GM21723 (cell line): ENCODE measurements at regions not wholly inside any gene's neighbourhood (a gene's known extent, or its start where the extent isn't known, plus 50 kb on each side); places are given as distances from the start of the nearest gene placed in this dataset.
"Not testable (repeated sequence)": the region's sequence is repeated elsewhere in the genome, so short reads cannot be mapped to it uniquely, and the experiment has no call there.

Source experiments
- ATAC-seq: cut with Tn5 transposase; IDR thresholded peaks from one replicate; pipeline ENCODE4 v1.9.1; 2021; ENCODE audit warnings: mild to moderate bottlenecking, moderate library complexity; ENCODE audit not compliant: unreplicated experiment

DNA sequence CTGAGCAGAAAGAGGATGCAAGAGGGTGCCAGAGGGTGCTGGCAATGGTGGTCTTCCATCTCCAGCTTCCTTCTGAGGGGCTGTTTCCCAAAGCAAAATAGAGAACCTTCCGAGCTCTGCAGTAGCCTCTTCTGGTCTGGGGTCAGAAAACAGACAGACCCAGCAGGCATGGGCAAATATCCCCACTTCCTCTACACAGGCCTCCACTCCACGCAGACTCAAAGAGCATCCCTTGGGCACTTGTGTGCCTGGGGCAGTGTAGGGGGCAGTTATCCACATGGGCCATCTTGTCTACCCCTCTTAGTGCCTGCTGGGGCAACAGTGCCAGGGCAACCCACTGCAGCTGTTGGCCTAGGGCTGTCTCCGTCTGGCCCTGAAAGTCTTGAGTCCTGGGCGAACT lies 231.9 kb downstream of the TTC8 start:
- no peak for ATAC-seq

DNA sequence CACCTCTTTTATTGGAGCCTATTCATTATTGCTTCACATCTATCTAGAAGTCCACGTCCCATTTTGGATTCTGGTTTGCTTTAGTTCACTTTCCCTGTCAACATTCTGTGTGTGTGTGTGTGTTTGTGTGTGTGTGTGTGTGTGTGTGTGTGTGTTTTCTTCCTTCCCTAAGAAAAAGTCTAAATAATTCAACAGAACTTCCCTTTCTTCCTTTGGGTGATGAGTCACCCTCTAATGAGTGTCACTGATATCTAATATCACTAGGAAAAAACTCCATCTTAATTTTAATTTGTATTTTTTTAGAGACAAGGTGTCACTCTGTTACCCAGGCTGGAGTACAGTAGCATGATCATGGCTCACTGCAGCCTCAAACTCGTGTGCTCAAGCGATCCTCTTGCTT lies 234.2 kb downstream of the TTC8 start:
- ATAC-seq = no peak

DNA sequence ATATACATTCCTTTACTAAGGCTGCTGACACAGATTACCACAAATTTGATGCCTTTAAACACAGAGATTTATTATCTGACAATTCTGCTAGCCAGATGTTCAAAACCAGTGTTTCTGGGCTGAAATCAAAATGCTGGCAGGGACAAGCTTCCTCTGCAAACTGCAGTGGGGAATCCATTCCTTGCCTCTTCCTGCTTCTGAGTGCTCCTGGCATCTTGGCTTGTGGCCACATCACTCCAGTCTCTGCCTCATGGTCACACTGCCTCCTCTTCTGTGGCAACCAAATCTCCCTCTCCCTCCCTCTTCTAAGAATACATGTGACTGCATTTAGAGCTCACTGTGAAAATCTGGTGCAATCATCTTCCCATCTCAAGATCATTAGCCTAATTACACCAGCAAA lies 235.7 kb downstream of the TTC8 start:
- no peak for ATAC-seq

DNA sequence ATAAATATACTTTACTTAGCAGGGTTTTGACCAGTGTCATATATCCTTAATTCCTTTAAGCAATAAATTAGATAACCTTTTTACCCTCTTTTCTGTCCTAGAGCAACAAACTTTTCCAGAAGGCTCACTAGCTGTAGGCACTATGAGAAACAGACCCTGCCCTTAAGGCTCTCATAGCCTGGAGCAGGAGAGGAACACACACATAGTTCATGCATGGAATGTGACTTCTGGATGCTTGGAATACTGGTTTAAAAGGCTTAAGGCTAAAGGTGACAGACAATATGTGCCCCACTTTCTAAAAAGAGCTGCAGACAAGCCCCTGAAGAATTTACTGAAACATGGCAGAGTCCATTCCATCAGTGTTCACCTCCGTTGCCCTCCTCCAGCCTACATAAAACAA lies 237.2 kb downstream of the TTC8 start:
- ATAC-seq = no peak

DNA sequence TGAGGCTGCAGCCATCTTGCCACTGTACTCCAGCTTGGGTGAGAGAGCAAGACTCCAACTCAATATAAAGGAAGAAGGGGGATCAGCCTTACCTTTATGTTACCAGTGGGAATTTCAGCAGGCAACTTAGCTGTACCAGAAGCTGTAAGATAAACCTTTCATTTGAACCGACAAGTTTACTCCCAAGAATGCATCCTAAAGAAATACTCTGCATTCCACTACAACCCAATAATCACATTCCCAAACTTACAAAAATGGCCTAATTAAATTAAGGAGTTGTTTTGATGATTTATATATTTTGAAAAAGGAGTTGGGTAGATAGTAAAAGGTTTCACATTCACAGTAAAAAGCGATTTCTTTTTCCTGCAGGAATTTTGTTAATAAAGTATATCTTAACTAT lies 241.4 kb downstream of the TTC8 start:
- ATAC-seq = no peak

DNA sequence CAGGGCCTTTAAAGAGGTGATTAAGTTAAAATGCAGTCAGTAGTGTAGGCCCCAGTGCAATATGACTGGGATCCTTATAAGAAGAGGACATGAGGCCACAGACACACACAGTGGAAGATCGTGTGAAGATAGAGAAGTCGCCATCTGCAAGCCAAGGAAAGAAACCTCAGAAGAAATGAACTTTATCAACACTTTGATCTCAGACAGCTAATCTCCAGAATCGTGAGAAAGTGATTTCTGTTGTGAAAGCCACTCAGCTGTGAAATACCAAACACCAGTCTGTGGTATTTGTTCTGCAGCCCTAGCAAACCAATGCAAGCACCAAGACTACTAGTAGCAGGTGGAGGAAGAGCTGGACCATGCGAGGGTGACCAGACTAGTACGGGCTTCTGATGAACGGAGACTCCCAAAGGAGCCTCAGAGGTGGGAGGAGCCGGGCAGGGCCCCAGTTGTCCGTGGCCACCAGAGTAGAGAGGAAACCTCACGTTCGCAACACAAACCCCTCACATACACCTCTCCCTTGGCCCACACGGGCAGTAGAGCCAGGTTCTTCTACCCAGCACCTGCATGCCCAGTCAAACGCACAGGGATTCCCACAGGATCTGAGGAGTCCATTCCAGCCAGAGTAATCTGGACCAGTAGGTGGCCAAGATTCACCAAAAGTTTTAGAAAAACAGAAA lies 243.0 kb downstream of the TTC8 start:
- ATAC-seq = no peak

DNA sequence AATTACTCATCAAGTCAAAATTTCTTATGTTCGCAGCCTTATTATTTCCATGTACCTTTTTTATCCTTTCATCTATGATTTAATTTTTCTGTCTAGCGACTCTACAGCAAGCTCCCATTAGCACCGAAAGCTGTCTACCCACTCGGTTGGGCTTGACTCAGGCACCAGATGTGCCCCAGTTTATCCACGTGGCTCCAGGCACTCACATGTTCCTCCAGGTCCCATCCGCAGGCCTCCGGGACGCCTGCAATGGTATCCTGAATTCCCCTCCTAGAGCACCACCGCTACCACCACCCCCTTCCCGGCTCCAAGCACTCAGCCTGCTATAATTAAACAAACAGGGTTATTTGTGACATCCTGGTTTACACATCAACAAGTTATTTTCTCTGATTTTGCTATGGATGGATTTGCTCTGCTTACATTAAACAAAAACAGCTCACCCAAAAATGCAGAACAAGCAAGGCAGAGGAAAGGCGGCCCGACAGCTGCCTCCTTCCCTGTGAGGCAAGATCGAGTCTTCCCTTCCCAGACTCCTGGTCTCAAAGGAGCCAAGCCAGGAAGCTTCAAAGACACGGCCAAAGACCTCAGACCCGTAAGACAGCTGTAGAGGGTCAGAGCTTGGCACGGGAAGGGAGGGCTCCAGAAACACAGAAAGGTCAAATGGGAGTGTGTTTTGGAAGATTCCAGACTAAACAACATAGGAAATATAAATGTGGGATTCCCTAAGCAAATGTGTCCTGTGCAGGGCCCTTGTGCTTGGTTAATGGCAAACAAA lies 253.8 kb downstream of the TTC8 start:
- no peak for ATAC-seq

DNA sequence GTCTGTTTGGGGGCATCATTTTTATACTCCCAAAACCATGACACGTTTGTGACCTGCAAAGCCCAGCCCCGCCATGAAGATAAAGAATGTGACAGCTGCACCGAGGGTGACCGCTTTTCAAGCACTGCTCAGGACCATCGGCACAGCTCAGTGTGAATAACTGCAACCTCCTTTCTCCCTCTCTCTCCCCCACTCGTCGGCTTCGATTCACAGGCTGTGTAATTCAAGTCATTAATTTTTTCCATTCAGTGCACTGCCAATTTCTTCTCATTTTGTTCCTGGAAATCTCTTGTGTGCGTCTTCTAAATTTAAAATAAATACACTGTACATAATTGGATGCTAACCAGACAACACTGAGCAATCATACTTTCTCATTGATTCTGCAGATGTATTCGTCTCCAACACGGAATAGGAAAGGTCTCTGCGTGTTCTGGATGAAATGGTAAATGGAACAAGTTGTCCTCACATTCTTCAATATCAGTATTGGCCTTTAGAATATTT lies 260.8 kb downstream of the TTC8 start:
- no peak for ATAC-seq

DNA sequence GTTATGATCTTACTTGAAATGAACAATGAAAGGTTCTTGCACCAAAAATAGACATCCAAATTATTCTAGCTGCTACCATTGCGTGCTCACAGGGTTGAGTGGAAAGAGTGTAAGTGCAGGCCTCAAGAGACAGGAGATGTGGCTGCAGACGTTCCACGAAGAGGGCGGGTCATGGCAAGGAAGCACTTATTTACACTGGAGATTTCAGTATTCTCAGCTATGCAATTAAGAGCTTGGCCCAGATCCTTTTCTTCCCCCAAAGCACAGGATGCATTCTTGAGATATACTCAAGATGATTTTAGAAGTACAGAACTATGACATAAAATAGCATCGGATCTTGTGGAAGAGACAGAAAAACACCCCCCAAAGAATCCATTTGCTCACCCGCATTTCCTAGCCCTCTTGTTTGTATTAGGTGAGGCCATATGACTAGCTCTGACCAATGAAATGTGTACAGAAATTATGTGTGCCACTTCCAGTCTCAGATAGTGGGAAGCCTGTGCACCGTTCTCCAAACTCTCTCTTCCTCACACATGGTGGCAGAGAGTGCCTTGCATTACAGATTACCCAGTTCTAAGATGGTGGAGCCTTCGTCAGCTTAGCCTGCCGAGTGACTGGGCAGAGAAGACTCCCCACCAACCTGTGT lies 261.4 kb downstream of the TTC8 start:
- ATAC-seq = no peak

DNA sequence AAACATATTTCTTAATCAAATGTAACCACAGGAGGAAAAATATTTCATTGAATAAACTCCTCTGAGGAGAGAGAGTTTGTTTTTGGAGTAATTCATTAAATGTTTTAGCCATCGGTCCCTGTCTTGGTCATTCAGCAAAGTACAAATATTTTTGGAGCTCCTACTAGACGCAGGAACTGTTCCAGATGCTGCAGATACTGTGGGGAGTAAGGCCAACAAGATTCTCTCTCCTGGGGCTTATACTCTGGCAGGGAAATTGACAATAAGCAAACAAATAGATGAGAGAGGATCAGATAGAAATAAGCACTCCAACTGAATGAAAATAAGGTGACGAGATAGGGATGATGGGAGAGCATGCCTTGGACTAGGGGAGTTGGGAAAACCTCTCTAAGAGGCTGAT lies 264.1 kb downstream of the TTC8 start:
- no peak for ATAC-seq

DNA sequence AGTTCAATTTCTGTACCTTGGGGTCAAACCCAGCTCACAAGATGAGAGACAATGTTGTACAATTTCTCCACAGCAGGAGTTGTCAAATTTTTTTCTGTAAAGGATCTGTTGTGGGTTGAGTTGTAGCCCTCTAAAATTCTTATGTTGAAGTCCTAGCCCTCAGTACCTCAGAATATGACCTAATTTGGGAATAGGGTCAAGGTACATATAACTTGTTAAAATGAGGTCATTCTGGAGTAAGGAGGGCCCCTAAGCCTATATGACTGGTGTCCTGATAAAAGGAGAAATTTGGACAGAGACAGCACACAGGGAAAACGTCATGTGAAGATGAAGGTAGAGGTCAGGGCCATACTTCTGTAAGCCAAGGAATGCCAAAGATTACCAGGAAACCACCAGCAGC lies 264.9 kb downstream of the TTC8 start:
- no peak for ATAC-seq

DNA sequence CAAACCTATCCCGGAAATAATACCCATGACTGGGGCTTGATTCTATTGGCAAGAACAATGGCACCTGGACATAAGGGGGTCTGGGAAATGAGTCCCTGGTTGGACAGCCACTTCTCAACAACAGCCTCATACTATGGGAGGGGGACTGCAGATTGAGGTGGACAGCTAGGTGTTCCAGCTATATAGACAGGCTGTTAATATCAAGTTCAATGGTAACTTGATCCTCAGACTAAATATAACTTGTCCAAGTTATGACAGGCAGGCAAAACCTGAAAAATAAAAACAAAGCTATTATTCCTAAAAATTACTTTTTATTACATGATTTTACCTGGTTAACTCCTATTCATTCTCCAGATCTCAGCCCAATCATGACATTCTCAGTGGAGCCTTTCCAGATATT lies 267.3 kb downstream of the TTC8 start:
- no peak for ATAC-seq

DNA sequence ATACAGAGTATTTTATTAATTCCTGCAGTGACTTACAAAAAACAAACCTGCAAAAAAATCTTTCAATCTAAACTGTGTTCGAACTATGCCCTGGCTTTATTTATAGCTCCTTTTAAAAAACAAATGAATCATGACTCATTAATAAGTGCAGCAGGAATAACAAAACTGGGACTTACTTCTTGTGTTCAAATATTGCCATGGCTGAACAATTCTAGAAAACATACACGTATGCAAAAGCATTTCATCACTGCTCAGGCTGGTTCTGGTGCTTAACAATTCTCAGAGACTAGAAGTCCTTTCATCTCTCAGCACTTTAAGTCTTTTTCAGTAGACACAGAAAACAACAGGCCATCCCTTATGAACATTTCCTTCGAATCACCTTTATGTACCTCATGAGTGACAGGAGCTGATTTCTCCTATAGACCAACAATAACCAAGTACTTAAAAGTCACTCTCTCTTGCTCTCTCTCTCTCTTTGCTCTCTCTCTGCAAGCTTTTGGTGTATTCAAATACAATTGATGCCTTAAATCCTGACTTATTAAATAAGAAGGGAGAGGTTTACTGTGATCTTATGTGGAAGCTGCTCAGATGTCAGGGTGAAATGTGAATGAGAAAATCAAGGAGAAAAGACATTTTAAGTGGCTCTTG lies 268.8 kb downstream of the TTC8 start:
- no peak for ATAC-seq

DNA sequence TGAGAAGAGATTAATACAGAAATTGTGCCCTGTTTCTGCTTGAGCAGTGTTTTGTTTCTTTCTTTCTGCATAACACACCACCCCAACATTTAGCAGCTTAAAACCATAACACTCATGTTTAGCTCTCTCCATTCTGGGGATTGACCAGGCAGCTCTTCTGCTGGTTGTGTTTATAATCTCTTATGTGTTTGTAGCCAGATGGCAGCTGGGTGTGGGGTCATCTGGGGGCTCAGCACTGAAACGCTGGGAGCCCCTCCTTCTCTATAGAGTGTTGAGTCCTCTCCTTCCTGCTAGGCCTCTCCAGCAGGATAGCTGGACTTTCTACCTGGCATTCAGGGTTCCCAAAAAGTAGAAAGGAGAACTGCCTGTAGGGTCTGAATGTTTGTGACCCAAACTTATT lies 270.6 kb downstream of the TTC8 start:
- no peak for ATAC-seq

DNA sequence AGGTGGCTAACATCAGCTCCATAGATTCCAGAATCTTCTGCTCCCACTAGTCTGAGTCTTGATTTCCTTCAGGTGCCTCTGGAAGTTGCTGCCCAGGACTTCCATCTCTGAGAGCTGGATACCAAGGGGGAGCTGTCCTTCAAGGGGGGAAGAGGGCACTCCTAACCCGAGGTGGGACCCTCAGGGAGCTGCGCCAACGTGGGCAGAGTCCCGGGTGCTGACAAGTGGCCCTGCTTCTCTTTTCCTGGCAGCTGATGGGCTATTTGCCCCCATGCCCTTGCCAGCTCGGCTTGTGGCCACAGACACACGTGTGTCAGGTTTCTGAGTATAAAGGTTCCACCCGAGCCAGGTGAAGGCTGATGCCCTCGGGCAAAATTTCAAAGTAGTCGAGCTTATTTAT lies 272.5 kb downstream of the TTC8 start:
- no peak for ATAC-seq

DNA sequence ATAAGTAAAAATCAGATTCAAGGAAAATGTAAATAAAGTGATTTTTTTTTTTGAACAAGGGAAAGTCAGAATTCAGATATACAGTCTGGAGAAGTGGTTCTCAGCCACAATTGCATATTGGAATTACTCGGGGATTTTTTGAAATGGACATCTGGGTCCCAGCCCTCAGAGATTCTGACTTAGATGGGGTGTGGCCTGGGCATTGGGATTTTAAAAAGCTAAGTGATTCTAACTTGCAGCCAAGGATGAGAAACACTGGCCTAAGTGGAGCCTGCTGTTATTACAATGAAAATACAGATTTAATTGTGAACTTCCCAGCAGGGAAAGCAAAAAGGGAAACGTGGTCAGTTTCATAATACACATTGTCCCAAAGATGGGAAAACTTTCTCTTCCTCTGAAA lies 273.8 kb downstream of the TTC8 start:
- ATAC-seq = no peak

DNA sequence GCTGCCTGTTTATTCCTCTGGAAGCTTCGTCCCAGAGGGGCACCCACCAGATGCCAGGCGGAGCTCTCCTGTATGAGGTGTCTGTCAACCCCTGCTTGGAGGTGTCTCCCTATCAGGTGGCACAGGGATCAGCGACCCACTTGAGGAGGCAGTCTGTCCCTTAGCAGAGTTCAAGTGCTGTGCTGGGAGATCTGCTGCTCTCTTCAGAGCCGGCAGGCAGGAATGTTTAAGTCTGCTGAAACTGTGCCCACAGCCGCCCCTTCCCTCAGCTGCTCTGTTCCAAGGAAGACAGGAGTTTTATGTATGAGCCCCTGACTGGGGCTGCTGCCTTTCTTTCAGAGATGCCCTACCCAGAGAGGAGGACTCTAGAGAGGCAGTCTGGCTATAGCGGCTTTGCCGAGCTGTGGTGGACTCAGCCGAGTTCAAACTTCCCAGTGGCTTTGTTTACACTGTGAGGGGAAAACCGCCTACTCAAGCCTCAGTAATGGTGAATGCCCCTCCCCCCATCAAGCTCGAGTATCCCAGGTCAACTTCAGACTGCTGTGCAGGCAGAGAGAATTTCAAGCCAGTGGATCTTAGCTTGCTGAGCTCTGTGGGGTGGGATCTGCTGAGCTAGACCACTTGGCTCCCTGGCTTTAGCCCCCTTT lies 279.8 kb downstream of the TTC8 start:
- ATAC-seq = not testable (repeated sequence)

DNA sequence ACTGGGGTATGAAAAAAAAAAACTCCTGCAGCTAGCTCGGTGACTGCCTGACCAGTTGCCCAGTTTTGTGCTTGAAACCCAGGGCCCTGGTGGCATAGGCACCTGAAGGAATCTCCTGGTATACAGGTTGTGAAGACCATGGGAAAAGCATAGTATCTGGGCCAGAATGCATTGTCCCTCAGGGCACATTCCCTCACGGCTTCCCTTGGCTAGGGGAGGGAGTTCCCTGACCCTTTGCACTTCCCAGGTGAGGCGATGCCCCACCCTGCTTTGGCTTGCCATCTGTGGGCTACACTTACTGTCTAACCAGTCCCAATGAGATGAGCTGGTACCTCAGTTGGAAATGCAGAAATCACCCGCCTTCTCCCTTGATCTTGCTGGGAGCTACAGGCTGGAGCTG lies 280.4 kb downstream of the TTC8 start:
- ATAC-seq = not testable (repeated sequence)
